ENCODE measurements at regions not wholly inside any gene's neighbourhood (a gene's known extent, or its start where the extent isn't known, plus 50 kb on each side); places are given as distances from the start of the nearest gene placed in this dataset.

DNA sequence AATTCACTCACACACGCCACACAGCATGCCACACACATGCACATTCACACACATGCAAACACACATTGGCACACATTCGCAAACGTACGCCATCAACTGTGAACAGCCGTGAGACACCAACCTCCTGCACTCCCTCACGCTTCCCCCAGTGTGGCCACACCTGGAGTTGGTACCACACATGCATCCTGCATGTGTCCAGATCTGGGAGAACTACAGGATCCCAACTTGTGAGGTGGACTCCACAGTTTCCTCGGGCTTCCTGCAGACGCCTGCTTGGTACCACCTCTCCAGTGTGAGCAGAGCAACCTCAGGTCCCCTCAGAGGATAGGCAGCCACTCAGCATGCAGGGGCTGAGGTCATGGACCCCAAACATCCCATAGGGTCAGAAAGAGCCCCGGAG, 239.0 kb downstream of the EIPR1 start:
- no peak for DNase-seq (ENCODE audit: low spot score)

DNA sequence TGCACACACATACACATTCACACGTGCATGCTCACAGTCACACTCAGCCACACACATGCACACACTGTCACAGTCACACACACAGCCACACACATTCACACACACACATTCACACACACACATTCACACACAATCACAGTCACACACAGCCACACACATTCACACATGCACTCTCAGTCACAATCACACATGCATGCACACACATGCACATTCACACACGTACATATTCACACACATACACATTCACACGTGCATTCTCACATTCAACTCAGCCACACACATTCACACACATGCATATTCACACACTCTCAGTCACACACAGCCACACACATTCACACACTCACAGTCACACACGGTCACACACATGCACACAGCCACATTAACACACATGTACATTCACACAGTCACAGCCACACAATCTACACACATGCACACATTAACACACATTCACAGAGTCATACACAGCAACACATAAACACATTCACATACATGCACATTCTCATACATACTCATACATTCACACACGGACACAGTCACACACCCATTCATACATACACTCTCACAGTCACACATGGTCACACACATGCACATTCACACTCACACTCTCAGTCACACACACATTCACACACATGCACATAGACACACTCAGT, 239.8 kb downstream of the EIPR1 start:
- DNase-seq (ENCODE audit: low spot score): no peak

DNA sequence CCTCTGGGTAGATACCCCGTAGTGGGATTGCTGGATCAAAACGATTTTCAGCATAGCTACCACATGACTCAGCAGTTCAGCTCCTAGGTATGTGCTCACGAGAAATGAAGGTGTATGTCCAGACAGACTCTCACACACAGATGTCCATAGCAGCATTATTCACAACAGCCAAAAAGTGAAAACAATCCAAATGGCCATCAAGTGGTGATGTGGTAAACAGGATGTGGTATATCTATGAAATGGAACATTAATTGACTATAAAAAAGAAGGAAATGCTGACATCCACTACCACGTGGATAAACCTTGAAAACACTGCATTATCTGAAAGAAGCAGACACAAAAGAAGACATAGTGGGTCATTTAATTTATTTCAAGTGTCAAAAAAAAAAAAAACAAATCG, 241.9 kb downstream of the EIPR1 start:
- no peak for DNase-seq (ENCODE audit: low spot score)

DNA sequence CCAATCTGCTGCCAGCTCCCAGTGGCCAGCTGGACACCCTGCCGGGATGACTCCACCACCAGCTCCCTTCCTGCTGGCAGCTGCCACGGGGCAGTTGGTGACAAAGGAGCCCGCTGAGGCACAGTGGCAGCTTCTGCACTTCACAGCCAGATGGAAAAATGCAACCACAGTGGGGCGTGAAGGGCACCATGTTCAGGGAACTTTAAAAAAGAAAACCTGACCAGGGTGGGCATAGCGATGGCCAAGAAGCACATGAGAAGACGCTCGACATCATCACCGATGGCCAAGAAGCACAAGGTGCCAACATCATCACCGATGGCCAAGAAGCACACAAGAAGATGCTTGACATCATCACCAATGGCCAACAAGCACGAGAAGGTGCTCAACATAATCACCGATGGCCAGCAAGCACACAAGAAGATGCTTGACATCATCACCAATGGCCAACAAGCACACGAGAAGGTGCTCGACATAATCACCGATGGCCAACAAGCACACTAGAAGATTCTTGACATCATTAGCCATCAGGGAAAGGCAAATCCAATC, 243.5 kb downstream of the EIPR1 start:
- DNase-seq (ENCODE audit: low spot score): no peak

DNA sequence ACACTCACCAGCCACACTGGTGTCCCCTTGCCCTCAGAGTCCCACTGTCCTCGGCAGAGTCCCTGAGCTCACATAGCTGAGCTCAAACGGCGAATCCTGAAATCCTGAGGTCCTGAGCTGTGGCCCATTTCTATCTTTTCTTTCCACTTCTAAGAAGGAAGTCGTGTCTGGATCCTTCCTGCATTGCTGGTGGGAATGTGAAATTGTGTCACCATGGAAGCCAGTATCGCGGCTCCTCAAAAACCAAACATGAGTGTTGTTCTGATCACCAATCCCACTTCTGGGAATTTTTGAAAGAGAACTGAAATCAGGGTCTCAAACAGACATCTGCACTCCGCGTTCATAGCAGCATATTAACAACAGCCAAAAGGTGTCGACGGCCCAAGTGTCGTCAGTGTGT, 244.7 kb downstream of the EIPR1 start:
- no peak for DNase-seq (ENCODE audit: low spot score)

DNA sequence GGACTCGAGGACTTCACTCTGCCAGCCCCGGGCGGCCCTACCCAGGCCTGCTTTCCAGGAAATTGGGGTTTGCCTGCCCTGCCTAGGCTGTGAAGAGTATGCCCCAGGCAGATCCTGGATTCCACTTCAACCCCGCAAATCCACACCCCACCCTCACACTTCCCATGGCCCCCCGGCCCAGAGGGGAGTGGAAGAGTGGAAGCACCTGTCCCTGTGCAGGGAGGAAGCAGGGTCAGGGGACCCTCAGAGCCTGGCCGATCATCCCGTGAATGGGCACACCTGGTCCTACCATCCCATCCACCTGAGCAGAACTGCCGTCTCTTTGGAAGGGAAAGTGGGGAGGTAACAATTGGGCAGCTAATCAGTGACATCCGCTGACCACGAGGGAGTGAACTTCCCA, 245.2 kb downstream of the EIPR1 start:
- DNase-seq (ENCODE audit: low spot score): no peak

DNA sequence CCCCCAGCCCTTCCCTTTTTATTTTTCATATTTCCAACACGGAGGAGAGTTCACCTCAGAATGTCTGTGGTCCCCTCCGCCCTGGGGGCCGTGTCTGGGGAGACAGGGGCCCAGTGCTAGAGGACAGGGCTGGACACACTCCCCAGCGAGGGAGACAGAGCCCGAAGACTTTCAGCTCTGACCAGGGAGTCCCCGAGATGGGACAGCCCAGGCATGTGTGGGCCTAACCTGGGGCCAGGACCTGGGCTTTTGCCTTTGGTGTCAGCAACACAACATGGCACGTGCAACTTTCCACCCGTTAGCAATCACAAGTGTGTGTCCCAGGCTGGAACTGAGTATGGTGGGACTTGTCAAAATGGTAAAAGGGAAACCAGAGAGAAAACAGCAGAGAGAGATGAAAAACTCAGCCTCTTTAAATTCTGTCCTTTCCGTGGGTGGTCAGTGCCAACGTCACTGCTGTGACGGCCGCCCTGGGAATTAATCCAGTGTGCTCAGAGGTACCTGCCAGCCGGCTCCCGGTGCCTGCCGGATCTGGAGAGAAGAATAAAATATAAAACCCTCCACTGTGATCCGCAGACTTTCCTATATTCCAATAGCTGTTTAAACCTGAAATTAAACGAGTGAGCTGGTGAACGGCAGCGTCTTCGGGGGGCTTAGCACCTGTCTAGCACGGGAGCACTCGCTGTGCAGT, 245.8 kb downstream of the EIPR1 start:
- no peak for DNase-seq (ENCODE audit: low spot score)

DNA sequence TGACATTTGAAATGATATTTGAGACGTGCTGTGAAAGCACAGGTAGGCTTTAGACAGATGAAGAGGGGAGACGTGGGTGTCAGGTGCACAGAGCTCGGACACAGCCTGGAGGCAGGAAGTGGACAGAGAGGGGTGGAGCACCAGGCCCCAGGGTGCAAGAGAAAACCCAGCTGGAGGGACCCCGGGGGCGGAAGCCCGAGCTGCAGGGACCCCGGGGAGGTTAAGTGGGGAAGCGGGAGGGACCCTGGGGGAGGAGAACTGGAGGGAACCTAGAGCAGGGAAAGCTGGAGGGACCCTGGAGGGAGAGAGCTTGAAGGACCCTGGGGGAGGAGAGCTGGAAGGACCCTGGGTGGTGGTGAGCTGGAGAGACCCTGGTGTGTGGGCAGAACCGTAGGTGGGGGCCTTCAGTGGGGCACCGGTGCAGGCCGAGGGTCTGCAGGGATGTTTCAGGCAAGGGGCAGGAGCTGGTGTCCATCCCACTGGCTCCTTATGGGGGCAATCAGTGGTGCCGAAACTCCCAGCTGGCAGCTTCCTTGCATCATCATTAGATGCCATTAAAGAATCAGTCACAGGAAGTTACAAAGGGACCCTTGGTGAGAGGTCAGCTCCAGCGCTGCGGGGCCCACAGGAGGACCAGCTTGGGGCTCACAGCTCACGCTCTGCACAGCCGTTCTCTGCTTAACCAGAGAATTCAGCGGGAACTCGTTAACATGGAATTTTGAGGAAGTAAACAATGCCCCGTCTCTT, 246.6 kb downstream of the EIPR1 start:
- DNase-seq (ENCODE audit: low spot score): no peak

DNA sequence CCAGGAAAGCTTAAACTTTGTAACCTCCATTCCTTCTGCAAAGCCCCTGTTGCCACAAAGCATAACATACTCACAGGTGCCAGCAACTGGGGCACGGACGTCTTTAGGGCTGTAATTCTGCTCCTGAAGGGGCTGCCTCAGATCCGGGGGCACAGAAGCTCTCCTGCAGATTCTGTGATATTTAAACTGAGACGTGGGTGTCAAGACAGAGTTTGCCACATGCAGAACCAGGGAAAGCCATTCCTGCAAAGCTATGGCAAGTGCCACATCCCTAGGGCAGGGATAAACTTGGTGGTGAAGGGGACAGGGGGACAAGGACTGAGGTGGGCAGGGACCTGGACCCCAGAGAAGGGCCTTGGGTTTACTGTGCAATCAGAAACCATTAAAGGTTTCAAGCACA, 247.2 kb downstream of the EIPR1 start:
- no peak for DNase-seq (ENCODE audit: low spot score)

DNA sequence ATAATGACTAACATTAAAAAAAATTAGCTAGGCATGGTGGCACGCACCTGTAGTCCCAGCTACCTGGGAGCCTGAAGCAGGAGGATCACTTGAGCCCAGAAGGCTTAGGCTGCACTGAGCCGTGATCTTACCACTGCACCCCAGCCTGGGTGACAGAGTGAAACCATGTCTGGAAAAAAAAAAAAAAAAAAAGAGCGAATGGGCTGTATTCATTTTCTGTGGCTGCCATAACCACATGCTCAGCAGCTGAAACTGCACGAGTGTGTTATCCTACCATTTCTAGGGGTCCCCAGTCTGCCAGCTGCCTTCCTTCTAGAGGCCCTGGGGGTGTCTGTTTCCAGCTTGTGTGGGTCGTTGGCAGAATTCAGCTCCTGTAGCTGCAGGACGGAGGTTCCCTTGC, 247.8 kb downstream of the EIPR1 start:
- DNase-seq (ENCODE audit: low spot score): no peak

DNA sequence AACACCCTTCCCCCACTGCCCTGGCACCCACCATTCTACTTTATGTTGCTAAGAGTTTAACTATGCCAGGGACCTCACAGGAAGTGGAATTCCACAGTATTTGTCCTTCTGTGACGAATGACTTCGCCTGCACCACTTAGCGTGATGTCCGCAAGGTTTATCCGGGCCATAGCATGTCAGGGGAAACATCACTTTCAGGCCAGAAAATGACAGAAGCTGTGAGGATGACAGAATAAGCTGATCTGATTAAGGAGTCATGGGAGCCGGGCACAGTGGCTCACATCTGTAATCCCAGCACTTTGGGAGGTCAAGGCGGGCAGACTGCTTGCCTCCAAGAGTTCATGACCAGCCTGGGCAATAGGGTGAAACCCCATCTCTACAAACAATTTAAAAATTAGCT, 248.8 kb downstream of the EIPR1 start:
- no peak for DNase-seq (ENCODE audit: low spot score)

DNA sequence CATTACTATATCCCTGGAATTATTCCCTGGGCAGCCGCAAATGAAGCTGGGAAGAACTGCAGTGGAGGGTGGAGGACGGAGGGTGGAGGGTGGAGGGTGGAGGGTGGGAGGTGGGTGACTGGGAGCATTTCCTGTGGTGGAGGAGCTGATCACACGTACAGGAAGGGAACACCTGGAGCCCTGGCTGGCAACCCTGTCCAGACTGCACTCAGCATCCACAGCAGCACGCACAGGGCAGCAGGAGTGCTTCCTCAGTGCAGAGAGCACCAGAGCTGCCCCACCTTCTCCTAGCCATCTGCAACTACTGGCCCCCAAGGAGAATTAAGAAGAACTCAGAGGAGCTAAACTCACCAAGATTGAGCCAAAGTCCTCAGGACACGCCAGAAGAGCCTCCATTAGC, 249.9 kb downstream of the EIPR1 start:
- DNase-seq (ENCODE audit: low spot score): no peak

DNA sequence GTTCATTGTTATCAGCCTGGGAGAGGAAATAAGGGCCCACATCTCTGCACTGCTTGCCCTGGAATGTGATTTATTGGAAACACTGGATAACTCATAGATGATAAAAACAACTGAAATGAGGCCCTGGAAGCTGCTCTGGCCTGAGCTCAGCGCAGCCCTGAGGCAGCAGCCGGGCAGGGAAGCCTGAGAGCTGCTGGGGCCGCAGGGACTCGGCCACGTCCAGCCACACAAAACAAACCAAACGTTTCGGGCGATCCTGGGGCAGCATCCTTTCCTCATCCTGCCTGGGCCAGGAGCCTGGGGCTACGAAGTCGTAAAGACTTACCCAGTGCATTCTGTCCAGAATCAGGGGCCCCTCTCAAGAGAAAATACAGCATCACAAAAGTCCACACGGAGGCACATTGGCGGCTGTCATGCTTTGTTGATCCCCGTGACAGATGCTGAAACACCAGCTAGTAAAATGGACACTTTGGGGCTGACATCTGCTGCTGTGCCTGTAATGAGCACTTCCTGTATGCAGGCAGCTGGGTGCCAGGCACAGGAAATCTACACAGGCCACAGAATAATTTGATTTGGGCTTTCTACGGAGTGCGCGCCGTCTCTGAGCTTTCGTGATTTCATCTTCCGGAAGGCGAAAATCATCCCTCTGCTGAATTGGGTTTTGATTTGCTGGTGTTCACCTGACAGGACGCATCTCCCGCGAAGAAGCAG, 250.6 kb downstream of the EIPR1 start:
- DNase-seq (ENCODE audit: low spot score): peak; percentile 61

DNA sequence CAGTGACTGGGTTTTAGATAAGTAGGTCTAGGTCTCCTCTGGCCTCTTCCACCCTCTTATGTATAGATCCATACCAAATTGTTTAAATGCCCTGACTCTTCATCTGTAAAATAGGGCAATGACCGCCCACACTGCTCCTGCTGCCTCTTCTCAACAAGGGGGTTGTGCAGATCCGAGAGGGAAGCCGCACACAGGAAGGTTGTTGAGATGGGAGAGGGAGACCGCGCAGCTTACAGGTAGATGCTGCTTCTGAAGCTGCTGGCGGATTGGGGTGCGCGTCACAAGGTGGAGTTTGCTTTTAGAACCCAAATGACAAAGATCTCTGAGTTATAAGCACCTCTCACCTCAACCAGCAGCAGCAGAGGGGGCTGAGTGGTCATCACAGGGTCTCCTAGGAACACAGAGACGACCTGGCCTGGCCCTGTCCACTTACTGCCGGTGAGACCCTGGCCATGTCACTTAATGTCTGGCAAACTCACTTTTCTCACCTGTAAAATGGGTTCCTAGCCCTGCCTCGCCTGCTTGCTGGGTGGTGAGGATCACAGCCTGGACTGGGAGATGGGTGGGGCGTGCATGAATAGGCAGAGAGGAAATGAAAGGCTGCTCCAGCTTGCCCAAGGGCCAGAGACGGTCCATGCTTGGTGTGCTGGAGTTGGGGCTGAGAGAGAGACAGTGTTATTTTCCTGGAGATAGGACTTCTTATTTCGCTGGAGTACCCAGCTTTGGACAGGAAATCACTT, 251.3 kb downstream of the EIPR1 start:
- DNase-seq (ENCODE audit: low spot score): no peak

DNA sequence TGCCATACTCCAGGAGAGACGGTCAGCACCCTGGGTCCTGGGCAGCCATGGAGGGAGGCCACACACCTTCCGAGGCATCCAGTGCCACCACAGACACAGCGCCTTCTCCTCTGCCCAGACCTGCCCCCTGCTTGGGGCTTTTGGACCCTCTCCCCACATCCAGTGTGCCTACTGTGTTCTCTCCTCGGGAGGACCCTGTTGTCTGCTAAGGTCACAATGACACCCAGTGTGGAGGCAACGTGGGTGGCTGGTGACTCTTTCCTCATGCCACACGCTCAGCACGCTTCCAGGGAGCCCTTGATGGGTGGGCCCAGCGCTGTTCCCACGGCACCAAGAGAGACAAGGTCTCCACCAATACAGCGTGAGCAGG, 251.9 kb downstream of the EIPR1 start:
- no peak for DNase-seq (ENCODE audit: low spot score)

DNA sequence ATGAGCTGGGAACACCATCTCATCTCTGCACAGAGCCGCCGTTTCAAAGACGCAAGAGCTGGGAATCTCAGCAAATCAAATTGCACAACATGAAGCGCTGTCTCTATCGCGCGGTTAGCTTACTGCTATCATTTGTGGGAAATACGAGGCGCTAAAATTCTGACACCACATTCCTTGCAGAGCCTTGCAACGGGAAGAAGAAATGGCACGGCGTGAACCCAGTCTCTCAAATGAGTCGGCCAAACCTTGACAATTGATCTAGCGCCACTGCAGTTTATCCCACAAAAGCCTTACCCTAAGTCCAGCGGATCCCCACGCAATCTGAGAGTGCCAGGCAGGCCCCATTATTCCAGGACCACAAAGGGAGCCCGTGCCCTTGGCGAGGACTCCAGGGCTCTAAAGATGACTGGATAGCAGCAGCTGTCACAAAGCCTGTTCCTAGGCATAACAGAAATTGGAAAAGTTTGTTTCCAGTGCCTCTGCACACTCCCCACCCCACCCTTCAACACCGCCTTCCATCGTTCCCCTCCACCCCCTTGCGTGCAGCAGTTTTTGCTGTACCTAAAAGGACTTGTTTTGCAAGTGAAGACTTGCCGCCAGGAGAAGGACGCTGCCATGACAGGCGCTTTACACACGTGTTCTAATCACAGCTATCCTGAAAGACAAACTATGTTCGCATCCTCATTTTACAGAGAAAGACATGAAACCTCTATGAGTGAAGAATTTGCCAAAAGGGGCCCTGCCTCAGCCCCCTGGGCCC, 252.4 kb downstream of the EIPR1 start:
- DNase-seq (ENCODE audit: low spot score): no peak

DNA sequence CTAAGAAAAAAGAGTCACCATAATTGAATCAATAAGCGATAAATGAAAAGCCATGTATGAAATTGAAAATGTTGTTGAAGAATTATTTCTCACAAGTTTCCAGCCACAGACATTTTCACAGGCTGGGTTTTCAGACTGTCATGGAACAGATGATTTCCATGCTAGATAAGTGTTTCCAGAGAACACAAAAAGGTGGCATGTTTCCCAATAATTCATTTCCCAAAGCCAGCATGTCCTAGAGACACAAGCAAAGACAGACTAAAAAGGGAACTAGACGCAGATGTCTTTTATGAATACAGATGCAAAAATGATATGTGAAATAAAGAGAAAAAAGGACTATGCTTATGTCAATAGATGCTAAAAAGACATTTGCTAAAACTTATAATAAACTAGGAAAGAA, 255.1 kb downstream of the EIPR1 start:
- no peak for DNase-seq (ENCODE audit: low spot score)

DNA sequence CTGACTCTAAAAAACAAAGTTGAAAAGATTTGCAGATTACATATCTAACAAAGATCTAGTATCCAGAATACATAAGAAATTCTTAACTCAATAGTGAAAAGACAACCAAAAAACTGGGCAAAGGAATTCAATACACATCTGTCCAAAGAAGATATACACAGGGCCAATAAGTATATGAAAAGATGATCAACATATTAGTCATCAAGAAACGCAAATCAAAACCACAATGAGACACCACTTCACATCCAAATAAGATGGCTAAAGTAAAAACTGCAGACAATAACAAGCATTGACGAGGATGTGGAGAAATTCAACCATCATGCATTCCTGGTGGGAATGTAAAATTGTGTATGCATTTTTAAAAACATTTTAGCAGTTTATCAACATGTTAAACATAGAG, 256.0 kb downstream of the EIPR1 start:
- DNase-seq (ENCODE audit: low spot score): no peak

DNA sequence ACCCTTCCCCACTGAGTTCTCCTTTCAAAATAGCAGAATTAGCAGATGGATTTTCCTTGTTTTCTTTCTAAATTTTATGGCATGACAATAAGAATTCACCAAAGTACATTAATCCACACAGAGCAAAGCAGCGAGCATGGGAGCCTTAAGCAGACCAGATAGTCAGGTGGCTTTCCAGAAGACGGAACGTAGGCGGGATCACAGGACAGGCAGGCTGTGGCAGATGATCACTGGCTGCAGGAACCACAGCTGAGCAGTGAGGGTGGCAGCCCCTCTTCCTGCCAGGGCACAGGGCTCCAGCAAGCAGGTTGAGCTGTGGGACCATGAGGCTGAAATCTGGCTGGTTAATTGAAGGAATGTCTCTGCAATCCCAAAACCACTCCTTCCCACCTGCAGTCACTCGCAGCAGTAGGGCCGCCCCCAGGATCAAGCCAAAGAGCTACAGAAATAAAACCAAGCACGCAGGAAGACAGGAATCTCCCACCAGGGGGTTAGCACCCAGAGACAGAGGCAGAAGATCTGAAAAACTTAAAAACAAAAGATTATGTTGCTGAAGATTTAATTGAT, 259.9 kb downstream of the EIPR1 start:
- no peak for DNase-seq (ENCODE audit: low spot score)

DNA sequence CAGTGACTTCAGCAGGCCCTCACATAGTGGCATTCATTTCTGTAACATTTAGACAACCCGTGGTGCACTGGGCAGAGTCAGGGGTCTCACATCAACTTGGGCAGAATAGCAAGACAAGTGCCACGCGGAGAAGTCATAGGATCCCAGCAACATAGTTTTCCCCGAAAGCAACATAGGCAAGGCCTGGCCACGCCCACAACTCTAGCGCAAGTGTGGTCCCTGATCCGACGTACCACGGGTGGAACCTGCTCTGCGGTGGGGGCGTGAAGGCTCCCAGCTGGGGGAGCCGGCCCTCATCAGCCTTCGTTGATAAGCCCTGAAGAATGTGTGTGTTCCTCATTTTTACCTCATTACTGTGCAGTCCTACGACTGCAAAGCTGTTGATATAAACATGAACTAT, 261.2 kb downstream of the EIPR1 start:
- no peak for DNase-seq (ENCODE audit: low spot score)
